Peyer's patch (tissue), 4 donors: ENCODE measurements at regions not wholly inside any gene's neighbourhood (a gene's known extent, or its start where the extent isn't known, plus 50 kb on each side); places are given as distances from the start of the nearest gene placed in this dataset.

Experiments used
- CTCF ChIP-seq, 6 experiments: fragments of 450-650 bp in 4 of 6; fragments of 200-600 bp in 2 of 6; sonication (generic) in 1 of 6; IDR thresholded peaks; one replicate each; pipeline ENCODE4 v1.5.1; 2017 to 2019; ENCODE audit warnings: antibody characterized with exemption in 6 of 6, mild to moderate bottlenecking in 3 of 6, moderate library complexity in 1 of 6
- POLR2A ChIP-seq, 2 donors: fragments of 450-650 bp; IDR thresholded peaks; one replicate each; pipeline ENCODE4 v1.5.1; 2017; ENCODE audit warnings: antibody characterized with exemption in 2 of 2, mild to moderate bottlenecking in 2 of 2, moderate library complexity in 2 of 2

- TF ChIP-seq CTCF (IDR thresholded peaks at IDR 0.05): no peak
- TF ChIP-seq POLR2A (IDR thresholded peaks at IDR 0.05): no peak
Observed at GRCh38 chr3:139199421-139200010, 144.3 kb upstream of the MRPS22 start.
